ENCODE measurements at regions not wholly inside any gene's neighbourhood (a gene's known extent, or its start where the extent isn't known, plus 50 kb on each side); places are given as distances from the start of the nearest gene placed in this dataset.

DNA sequence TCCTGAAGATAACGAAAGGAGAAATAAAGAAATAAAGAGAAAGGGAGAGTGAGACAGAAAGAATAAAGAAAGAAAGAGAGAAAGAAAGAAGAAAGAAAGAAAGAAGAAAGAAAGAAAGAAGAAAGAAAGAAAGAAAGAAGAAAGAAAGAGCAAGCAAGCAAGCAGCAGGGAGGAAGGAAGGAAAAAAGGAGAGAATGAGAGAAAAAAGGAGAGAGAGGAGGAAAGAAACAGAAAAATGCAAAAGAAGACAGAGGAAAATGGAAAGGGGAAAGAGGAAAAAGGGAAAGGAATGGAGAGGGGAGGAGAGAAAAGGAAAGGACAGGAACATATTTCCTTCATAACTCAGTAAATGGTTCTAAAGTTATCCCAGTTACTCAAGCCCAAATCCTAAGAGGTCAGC, 978.8 kb upstream of the CDH9 start:
- 42 to 70% (median 60%) methylated on average over 1 of the region's 1 CpG for WGBS, 3 donors
- DNase-seq (no peak), FAIRE-seq (no peak)
- H3K4me1 ChIP-seq (ENCODE audit: control insufficient read depth in 3 of 3, insufficient read depth in 2 of 3, low read depth in 1 of 3, low read length in 2 of 3) = no peaks in the 10 kb centered on the region
- H3K27me3 ChIP-seq (ENCODE audit: control insufficient read depth in 3 of 3, insufficient read depth in 3 of 3, low read length in 3 of 3) = no peaks in the 10 kb centered on the region
- no peak overlapping the region for H3K4me3 ChIP-seq (ENCODE audit: low read depth in 1 of 3, low read length in 3 of 3)
- H3K36me3 ChIP-seq (ENCODE audit: control insufficient read depth in 3 of 3, insufficient read depth in 2 of 3, low read depth in 1 of 3, low read length in 3 of 3) = no peaks in the 10 kb centered on the region
- H3K27ac ChIP-seq (ENCODE audit: low read depth in 1 of 3, low read length in 2 of 3) = no peak overlapping the region
- H3K9me3 ChIP-seq (ENCODE audit: control insufficient read depth in 2 of 2, insufficient read depth in 1 of 2, low read depth in 1 of 2, low read length in 1 of 2) = peaks cover 3 to 30% of the 10 kb centered on the region in 2 donors

DNA sequence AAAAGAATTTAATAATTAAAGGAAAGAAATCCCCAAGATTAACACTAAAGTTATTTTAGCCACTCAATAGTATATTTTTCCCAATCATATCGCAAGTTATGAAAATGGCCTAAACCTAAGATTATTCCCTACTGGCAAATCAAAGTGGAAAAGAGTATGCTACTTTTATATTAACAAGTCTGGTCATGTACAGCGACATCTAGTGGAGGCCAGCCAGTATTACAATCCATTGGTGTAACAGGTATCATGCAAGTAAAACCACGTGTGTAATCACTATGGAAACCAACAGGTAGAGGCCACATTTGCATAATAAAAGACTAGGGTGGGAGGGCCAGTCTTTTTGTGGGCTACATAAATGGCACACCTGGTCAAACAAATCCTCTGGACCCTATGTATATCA, 976.4 kb upstream of the CDH9 start:
- Histone ChIP-seq H3K36me3 (ENCODE audit: control insufficient read depth in 3 of 3, insufficient read depth in 2 of 3, low read depth in 1 of 3, low read length in 3 of 3) (no peaks in the 10 kb centered on the region), H3K4me1 (ENCODE audit: control insufficient read depth in 3 of 3, insufficient read depth in 2 of 3, low read depth in 1 of 3, low read length in 2 of 3) (no peaks in the 10 kb centered on the region), H3K27ac (ENCODE audit: low read depth in 1 of 3, low read length in 2 of 3) (no peak overlapping the region), H3K27me3 (ENCODE audit: control insufficient read depth in 3 of 3, insufficient read depth in 3 of 3, low read length in 3 of 3) (no peaks in the 10 kb centered on the region), H3K4me3 (ENCODE audit: low read depth in 1 of 3, low read length in 3 of 3) (no peak overlapping the region), H3K9me3 (ENCODE audit: control insufficient read depth in 2 of 2, insufficient read depth in 1 of 2, low read depth in 1 of 2, low read length in 1 of 2) (peaks cover 3 to 42% of the 10 kb centered on the region in 2 donors)
- no peak for DNase-seq
- no peak for FAIRE-seq
- WGBS, 3 donors = 60 to 65% (median 60%) methylated on average over 3 of the region's 3 CpGs

DNA sequence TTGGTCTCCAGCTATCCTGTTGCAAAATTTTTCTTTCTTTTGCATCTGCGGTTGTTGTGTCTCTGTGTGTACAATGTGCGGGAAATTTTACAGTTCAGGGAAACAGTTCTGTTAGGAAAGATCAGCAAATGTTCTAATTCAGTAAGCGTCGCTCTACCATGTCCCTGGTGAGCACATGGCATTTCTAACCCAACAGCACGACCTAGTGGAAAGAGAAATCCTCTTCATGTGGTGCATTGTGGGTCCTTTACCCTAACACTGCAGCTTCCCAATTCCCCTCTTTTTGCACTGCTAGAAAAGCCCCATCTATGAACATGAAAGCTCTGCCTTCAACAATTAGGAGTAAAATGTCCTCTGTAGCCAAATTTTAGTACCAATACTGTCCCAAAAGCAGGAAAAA, 974.2 kb upstream of the CDH9 start:
- no peak for FAIRE-seq
- Histone ChIP-seq H3K4me3 (ENCODE audit: low read depth in 1 of 3, low read length in 3 of 3) (no peak overlapping the region), H3K27me3 (ENCODE audit: control insufficient read depth in 3 of 3, insufficient read depth in 3 of 3, low read length in 3 of 3) (no peaks in the 10 kb centered on the region), H3K4me1 (ENCODE audit: control insufficient read depth in 3 of 3, insufficient read depth in 2 of 3, low read depth in 1 of 3, low read length in 2 of 3) (no peaks in the 10 kb centered on the region), H3K9me3 (ENCODE audit: control insufficient read depth in 2 of 2, insufficient read depth in 1 of 2, low read depth in 1 of 2, low read length in 1 of 2) (peaks cover 3 to 45% of the 10 kb centered on the region in 2 donors), H3K27ac (ENCODE audit: low read depth in 1 of 3, low read length in 2 of 3) (no peak overlapping the region), H3K36me3 (ENCODE audit: control insufficient read depth in 3 of 3, insufficient read depth in 2 of 3, low read depth in 1 of 3, low read length in 3 of 3) (no peaks in the 10 kb centered on the region)
- no peak for DNase-seq
- WGBS, 3 donors = 85 to 87% (median 85%) methylated on average over 5 of the region's 5 CpGs

DNA sequence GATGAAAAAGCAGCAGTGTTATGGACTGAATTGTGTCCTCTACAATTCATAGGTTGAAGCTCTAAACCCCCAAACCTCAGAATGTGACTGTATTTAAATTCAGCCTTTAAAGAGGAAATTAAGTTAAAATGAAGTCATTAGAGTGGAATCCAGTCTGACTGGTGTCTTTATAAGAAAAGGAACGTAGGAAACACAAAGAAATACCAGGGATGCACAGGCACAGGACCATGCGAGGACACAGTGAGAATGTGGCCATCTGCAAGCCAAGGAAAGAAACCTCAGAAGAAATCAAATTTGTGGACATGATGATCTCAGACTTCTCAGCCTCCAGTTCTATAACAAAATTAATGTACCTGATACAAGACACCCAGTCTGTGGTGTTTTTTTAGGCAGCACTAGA, 971.2 kb upstream of the CDH9 start:
- no peak for DNase-seq
- H3K36me3 ChIP-seq (ENCODE audit: control insufficient read depth in 3 of 3, insufficient read depth in 2 of 3, low read depth in 1 of 3, low read length in 3 of 3) = no peaks in the 10 kb centered on the region
- H3K27ac ChIP-seq (ENCODE audit: low read depth in 1 of 3, low read length in 2 of 3) = no peak overlapping the region
- peaks cover 0 to 35% of the 10 kb centered on the region in 2 donors for H3K9me3 ChIP-seq (ENCODE audit: control insufficient read depth in 2 of 2, insufficient read depth in 1 of 2, low read depth in 1 of 2, low read length in 1 of 2)
- H3K4me3 ChIP-seq (ENCODE audit: low read depth in 1 of 3, low read length in 3 of 3) = no peak overlapping the region
- H3K27me3 ChIP-seq (ENCODE audit: control insufficient read depth in 3 of 3, insufficient read depth in 3 of 3, low read length in 3 of 3) = no peaks in the 10 kb centered on the region
- no peak for FAIRE-seq
- 54 to 71% (median 62%) methylated on average over 2 of the region's 2 CpGs for WGBS, 3 donors
- no peaks in the 10 kb centered on the region for H3K4me1 ChIP-seq (ENCODE audit: control insufficient read depth in 3 of 3, insufficient read depth in 2 of 3, low read depth in 1 of 3, low read length in 2 of 3)

DNA sequence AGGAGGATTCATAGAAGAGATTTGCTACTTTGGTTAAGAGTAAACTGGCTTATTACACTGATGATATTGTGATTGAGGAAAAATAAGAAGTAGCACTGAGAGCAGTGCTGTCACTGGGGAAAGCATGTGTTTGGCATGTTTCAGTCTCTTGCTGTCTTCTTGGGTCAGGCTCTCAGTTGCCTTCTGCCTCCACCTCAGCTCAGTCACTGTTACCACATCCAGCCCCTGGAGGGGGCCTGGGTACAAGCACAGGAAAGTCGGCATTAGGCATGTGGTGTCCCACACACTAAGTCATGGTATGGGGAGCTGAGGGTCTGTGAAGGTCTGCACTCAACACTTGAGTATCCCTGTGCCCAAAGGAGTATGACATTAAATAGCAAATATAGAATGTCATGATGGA, 958.3 kb upstream of the CDH9 start:
- no peak for DNase-seq
- FAIRE-seq = no peak
- peaks cover 0 to 18% of the 10 kb centered on the region in 2 donors for H3K9me3 ChIP-seq (ENCODE audit: control insufficient read depth in 2 of 2, insufficient read depth in 1 of 2, low read depth in 1 of 2, low read length in 1 of 2)
- WGBS, 3 donors = 0% methylated on average over 1 of the region's 1 CpG
- H3K4me3 ChIP-seq (ENCODE audit: low read depth in 1 of 3, low read length in 3 of 3) = no peak overlapping the region
- H3K27me3 ChIP-seq (ENCODE audit: control insufficient read depth in 3 of 3, insufficient read depth in 3 of 3, low read length in 3 of 3) = no peaks in the 10 kb centered on the region
- H3K36me3 ChIP-seq (ENCODE audit: control insufficient read depth in 3 of 3, insufficient read depth in 2 of 3, low read depth in 1 of 3, low read length in 3 of 3) = no peaks in the 10 kb centered on the region
- H3K4me1 ChIP-seq (ENCODE audit: control insufficient read depth in 3 of 3, insufficient read depth in 2 of 3, low read depth in 1 of 3, low read length in 2 of 3) = no peaks in the 10 kb centered on the region
- no peak overlapping the region for H3K27ac ChIP-seq (ENCODE audit: low read depth in 1 of 3, low read length in 2 of 3)

DNA sequence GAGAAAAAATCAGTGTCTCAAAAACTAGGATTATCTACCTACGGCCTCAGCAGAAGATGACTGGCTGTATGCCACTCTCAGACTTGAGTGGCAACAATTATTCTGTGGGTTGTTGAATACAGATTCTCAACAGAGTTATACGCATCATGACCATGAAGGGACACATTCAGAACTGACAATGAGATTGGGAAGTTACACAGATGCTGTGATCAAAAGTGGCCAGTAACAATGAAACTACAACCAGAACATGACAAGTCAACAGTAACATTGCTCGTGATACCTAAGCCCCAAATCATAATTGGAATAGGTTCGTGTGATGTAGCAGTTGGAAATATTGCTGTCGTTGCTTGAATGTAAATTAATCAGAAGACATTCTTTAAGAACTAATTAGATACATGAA, 957.5 kb upstream of the CDH9 start:
- H3K36me3 ChIP-seq (ENCODE audit: control insufficient read depth in 3 of 3, insufficient read depth in 2 of 3, low read depth in 1 of 3, low read length in 3 of 3) = no peaks in the 10 kb centered on the region
- no peak for FAIRE-seq
- H3K27me3 ChIP-seq (ENCODE audit: control insufficient read depth in 3 of 3, insufficient read depth in 3 of 3, low read length in 3 of 3) = no peaks in the 10 kb centered on the region
- H3K4me3 ChIP-seq (ENCODE audit: low read depth in 1 of 3, low read length in 3 of 3) = no peak overlapping the region
- peaks cover 0 to 13% of the 10 kb centered on the region in 2 donors for H3K9me3 ChIP-seq (ENCODE audit: control insufficient read depth in 2 of 2, insufficient read depth in 1 of 2, low read depth in 1 of 2, low read length in 1 of 2)
- WGBS, 3 donors = 78 to 85% (median 80%) methylated on average over 5 of the region's 5 CpGs
- DNase-seq = no peak
- no peak overlapping the region for H3K27ac ChIP-seq (ENCODE audit: low read depth in 1 of 3, low read length in 2 of 3)
- no peaks in the 10 kb centered on the region for H3K4me1 ChIP-seq (ENCODE audit: control insufficient read depth in 3 of 3, insufficient read depth in 2 of 3, low read depth in 1 of 3, low read length in 2 of 3)

DNA sequence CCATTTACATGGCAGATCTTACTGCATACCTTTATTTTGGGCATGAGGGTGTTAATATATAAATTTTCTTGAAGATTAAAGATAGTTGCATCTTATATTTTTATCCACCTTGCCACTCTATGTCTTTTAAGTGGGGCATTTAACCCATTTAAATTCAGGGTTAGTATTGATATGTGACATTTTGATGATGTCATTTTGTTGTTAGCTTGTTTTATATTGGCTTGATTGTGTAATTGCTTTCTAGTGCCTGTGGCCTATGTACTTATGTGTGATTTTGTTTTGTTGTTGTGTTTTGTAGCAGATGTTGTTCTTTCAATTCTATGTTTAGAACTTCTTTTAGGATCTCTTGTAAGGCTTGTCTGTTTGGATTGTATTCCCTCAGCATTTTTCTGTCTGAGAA, 939.9 kb upstream of the CDH9 start:
- FAIRE-seq (no peak), DNase-seq (no peak)
- Histone ChIP-seq H3K27me3 (ENCODE audit: control insufficient read depth in 3 of 3, insufficient read depth in 3 of 3, low read length in 3 of 3) (no peaks in the 10 kb centered on the region), H3K27ac (ENCODE audit: low read depth in 1 of 3, low read length in 2 of 3) (no peak overlapping the region), H3K36me3 (ENCODE audit: control insufficient read depth in 3 of 3, insufficient read depth in 2 of 3, low read depth in 1 of 3, low read length in 3 of 3) (no peaks in the 10 kb centered on the region), H3K4me3 (ENCODE audit: low read depth in 1 of 3, low read length in 3 of 3) (no peak overlapping the region), H3K4me1 (ENCODE audit: control insufficient read depth in 3 of 3, insufficient read depth in 2 of 3, low read depth in 1 of 3, low read length in 2 of 3) (no peaks in the 10 kb centered on the region), H3K9me3 (ENCODE audit: control insufficient read depth in 2 of 2, insufficient read depth in 1 of 2, low read depth in 1 of 2, low read length in 1 of 2) (no peaks in the 10 kb centered on the region)

DNA sequence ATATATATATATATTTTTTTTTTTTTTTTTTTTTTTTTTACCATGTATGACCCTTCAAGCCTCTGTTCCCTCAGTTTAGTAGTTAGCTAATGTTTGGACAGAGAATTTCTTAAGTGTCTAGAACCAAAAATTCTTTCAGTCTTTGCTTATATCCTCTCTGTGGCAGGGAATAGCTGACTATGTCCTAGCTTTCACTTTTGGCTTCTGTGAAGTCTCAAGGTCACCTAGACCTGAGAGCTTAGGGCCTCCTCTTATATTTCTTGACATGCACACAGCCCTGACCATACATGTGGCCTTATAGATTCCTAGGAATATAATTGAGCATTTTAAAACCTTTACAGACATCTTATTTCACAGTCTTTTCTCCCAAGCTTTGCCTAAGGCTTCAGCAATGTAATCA, 930.8 kb upstream of the CDH9 start:
- no peaks in the 10 kb centered on the region for H3K4me1 ChIP-seq (ENCODE audit: control insufficient read depth in 3 of 3, insufficient read depth in 2 of 3, low read depth in 1 of 3, low read length in 2 of 3)
- FAIRE-seq (no peak), DNase-seq (no peak)
- H3K27ac ChIP-seq (ENCODE audit: low read depth in 1 of 3, low read length in 2 of 3) = no peak overlapping the region
- no peaks in the 10 kb centered on the region for H3K27me3 ChIP-seq (ENCODE audit: control insufficient read depth in 3 of 3, insufficient read depth in 3 of 3, low read length in 3 of 3)
- H3K9me3 ChIP-seq (ENCODE audit: control insufficient read depth in 2 of 2, insufficient read depth in 1 of 2, low read depth in 1 of 2, low read length in 1 of 2) = peaks cover 0 to 22% of the 10 kb centered on the region in 2 donors
- no peaks in the 10 kb centered on the region for H3K36me3 ChIP-seq (ENCODE audit: control insufficient read depth in 3 of 3, insufficient read depth in 2 of 3, low read depth in 1 of 3, low read length in 3 of 3)
- H3K4me3 ChIP-seq (ENCODE audit: low read depth in 1 of 3, low read length in 3 of 3) = no peak overlapping the region

DNA sequence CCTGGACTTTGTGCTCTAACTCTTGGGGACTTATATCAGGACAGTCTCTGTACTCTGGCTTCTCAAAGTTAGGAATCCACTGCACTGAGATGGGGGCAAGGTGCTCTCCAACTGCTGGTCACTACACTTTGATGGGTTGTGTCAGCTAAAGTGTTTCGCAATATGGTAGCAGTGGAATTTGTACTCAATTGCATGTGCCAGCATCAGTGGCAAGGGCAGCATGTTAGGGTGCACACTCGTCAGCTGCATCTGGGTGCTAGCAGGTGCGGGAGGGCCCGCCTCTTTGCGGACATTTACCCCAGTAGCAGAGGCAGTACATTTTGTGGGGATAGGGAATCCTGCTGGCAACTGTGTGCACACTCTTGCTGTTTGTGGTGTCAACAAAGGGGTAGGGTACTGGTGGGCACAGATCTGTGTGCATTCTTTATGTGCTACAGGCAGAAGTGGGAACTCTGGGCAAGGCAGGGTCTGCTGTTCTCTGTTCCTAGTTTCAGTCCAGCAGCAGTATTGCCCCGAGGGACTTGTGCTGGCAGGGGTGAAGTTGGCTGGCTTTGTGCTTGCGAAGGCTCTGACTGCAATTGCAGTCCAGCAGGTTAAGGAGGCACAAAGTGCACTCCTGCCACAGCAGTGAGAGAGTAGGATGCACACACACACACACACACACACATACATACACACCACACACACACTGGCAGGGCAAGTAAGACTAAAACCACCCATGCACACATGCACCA, 924.8 kb upstream of the CDH9 start:
- Histone ChIP-seq H3K9me3 (ENCODE audit: control insufficient read depth in 2 of 2, insufficient read depth in 1 of 2, low read depth in 1 of 2, low read length in 1 of 2) (peaks cover 0 to 37% of the 10 kb centered on the region in 2 donors), H3K4me1 (ENCODE audit: control insufficient read depth in 3 of 3, insufficient read depth in 2 of 3, low read depth in 1 of 3, low read length in 2 of 3) (no peaks in the 10 kb centered on the region), H3K4me3 (ENCODE audit: low read depth in 1 of 3, low read length in 3 of 3) (no peak overlapping the region), H3K27me3 (ENCODE audit: control insufficient read depth in 3 of 3, insufficient read depth in 3 of 3, low read length in 3 of 3) (no peaks in the 10 kb centered on the region), H3K36me3 (ENCODE audit: control insufficient read depth in 3 of 3, insufficient read depth in 2 of 3, low read depth in 1 of 3, low read length in 3 of 3) (no peaks in the 10 kb centered on the region), H3K27ac (ENCODE audit: low read depth in 1 of 3, low read length in 2 of 3) (no peak overlapping the region)
- DNase-seq = no peak
- no peak for FAIRE-seq
- WGBS, 3 donors = 89 to 91% (median 90%) methylated on average over 7 of the region's 7 CpGs

All from small intestine (tissue), 7 donors.